ENCODE measurements at regions not wholly inside any gene's neighbourhood (a gene's known extent, or its start where the extent isn't known, plus 50 kb on each side); places are given as distances from the start of the nearest gene placed in this dataset.
"Not testable (repeated sequence)": the region's sequence is repeated elsewhere in the genome, so short reads cannot be mapped to it uniquely, and the experiment has no call there.

- no peak for DNase-seq (ENCODE audit: extremely low read depth in 1 of 2, low read depth in 1 of 2)
These were observed 73.5 kb upstream of the TENM4 start for GRCh38 chr11:79514290-79514689.

- DNase-seq (ENCODE audit: extremely low read depth in 1 of 2, low read depth in 1 of 2): no peak
These were observed 72.1 kb upstream of the TENM4 start for GRCh38 chr11:79512706-79513469.

- no peak for DNase-seq (ENCODE audit: extremely low read depth in 1 of 2, low read depth in 1 of 2)
These were observed 70.1 kb upstream of the TENM4 start for GRCh38 chr11:79510960-79511359.

- no peak for DNase-seq (ENCODE audit: extremely low read depth in 1 of 2, low read depth in 1 of 2)
These were observed 67.6 kb upstream of the TENM4 start for GRCh38 chr11:79508461-79508860.

GRCh38 chr11:79507706-79508105 lies 66.9 kb upstream of the TENM4 start:
- DNase-seq (ENCODE audit: extremely low read depth in 1 of 2, low read depth in 1 of 2): no peak

- DNase-seq (ENCODE audit: extremely low read depth in 1 of 2, low read depth in 1 of 2): no peak
These were observed 66.0 kb upstream of the TENM4 start for GRCh38 chr11:79506734-79507344.

GRCh38 chr11:79506124-79506523 lies 65.3 kb upstream of the TENM4 start:
- DNase-seq (ENCODE audit: extremely low read depth in 1 of 2, low read depth in 1 of 2): no peak

GRCh38 chr11:79503028-79503427 lies 62.2 kb upstream of the TENM4 start:
- DNase-seq (ENCODE audit: extremely low read depth in 1 of 2, low read depth in 1 of 2): no peak

- no peak for DNase-seq (ENCODE audit: extremely low read depth in 1 of 2, low read depth in 1 of 2)
These were observed 60.9 kb upstream of the TENM4 start for GRCh38 chr11:79501707-79502106.

GRCh38 chr11:79499929-79500328 lies 59.1 kb upstream of the TENM4 start:
- DNase-seq (ENCODE audit: extremely low read depth in 1 of 2, low read depth in 1 of 2): not testable (repeated sequence)

- DNase-seq (ENCODE audit: extremely low read depth in 1 of 2, low read depth in 1 of 2): no peak
These were observed 57.8 kb upstream of the TENM4 start for GRCh38 chr11:79498667-79499066.

- DNase-seq (ENCODE audit: extremely low read depth in 1 of 2, low read depth in 1 of 2): no peak
These were observed 52.8 kb upstream of the TENM4 start for GRCh38 chr11:79493555-79494171.

GRCh38 chr11:79492008-79492407 lies 51.2 kb upstream of the TENM4 start:
- no peak for DNase-seq (ENCODE audit: extremely low read depth in 1 of 2, low read depth in 1 of 2)

All from activated CD8-positive, alpha-beta memory T cell treated with anti-CD3 and anti-CD28 coated beads for 1 hour (primary cell).